ENCODE measurements at regions not wholly inside any gene's neighbourhood (a gene's known extent, or its start where the extent isn't known, plus 50 kb on each side); places are given as distances from the start of the nearest gene placed in this dataset.
"Not testable (repeated sequence)": the region's sequence is repeated elsewhere in the genome, so short reads cannot be mapped to it uniquely, and the experiment has no call there.

DNA sequence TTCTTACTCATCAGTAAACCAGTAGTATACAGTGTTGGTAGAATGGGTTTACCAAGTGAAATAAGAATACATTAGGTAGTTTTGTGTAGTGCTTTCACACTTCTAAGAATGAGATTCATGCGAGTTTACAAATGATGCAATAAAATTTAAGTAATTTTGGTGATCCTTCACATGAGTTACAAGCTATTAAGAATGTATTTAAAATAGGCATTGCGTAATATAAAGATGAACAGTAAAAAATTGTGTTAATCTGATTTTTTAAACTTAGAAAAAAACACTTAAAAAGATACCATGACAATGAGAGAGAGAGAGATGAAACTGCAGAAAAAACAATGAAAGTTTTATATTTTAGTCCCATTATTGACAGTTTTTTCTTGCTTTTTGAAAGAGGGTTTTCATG is 570.5 kb downstream of the SLITRK6 start:
- no peak for DNase-seq (ENCODE audit: low read depth in 2 of 2)

DNA sequence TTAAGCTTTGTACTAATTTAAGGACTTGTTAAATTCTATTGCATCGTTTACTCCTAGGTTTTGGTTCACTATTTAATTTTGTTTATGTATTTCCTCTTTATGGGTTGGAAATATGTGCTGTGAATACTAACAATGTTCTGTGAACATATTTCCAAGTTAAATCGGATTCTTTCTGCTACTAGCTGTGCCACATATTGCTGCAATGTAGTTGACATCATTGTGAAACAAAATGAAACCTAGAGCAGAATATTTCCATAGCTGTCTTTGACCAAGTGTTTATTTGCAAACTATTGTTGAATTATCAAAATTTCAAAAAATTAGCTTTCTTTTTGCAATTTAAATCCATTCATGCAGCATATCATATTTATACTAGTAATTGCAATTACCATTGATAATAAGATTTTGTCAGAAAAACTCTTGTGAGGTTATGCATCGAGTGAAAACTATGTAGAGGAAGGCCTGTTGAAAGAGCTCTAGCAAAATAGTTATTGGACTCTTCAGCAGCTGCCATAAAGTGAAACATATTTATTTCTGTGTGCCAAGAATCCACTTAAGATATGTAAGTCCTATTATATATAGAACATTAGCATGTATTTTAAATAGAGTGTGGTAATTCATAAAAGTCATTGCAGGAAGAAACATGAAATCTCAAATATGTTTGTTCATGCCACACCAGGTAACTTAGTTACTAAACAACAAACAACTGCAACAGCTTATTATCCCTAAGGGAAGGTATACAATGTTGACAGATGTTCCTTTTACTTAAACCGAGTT is 575.1 kb downstream of the SLITRK6 start:
- DNase-seq (ENCODE audit: low read depth in 2 of 2) = no peak

DNA sequence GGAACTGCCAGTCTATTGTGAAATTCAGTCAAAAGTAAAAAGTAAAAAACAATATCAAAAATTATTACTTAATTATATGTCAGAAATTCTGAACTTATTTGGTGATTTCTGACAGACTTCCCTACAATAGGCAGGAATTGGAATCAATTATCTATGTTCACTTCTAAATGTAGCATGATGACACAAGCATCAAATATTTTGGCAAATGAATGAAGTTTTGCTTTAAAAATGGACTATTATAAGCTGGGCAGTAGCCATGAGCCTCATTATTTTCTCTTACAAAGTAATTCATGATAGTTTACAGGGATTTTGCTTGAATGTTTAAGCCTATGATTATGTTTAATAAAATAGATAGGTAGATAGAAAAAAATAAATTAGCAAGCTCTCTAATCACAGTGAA is 582.6 kb downstream of the SLITRK6 start:
- no peak for DNase-seq (ENCODE audit: low read depth in 2 of 2)

DNA sequence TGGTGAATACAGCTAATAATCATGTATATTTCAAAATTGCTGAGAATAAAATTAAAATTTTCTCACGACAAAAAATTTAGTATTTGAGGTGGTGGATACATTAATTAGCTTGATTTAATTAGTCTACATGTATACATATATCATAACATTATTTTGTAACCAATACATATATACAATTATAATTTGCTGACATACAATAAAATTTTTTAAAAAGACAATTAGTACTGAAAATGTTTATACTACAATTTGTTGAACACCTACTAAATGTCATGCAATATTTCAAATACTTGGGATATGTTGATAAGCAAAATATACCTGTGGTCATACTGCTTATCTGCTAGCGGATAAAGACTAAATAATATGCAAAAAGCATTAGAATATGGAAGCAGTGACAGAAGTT is 586.5 kb downstream of the SLITRK6 start:
- no peak for DNase-seq (ENCODE audit: low read depth in 2 of 2)

DNA sequence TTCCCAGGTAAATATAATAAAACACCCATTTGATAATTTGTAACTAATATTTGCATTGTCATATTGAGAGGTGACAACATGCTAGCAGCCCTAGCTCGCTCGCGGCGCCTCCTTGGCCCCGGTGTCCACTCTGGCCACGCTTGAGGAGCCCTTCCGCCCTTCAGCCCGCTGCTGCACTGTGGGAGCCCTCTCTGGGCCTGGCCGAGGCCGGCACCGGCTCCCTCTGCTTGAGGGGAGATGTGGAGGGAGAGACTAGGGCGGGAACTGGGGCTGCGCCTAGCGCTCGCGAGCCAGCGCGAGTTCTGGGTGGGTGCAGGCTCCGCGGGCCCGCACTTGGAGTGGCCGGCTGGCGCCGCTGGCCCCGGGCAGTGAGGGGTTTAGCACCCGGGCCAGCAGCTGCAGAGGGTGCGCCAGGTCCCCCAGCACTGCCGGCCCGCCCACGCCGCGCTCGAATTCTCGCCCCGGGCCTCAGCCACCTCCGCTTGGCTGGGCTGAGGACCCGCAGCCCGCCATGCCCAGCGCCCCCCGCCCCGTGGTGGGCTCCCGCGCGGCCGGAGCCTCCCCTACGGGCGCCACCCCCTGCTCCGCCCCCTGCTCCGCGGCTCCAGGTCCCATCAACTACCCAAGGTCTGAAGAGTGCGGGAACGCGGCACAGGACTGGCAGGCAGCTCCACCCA is 594.4 kb downstream of the SLITRK6 start:
- no peak for DNase-seq (ENCODE audit: low read depth in 2 of 2)

DNA sequence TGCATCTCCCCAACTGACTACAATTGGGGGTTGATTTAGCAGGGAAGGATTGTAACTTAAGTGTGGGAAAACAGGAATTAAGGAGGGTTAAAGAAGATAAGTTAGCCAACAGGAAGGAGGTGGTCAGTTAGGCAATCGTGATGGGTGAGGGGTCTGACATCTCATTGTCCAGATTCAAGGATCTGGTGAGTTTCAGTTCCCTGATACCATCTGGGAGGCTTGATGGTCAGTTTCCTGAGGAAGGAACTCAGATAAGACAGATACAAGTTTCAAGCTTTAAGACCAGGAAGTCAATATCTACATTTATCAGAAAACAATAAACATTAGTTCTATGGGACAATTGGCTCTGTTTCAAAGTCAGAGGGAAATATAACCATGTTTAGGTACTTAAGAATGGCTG is 601.8 kb downstream of the SLITRK6 start:
- no peak for DNase-seq (ENCODE audit: low read depth in 2 of 2)

DNA sequence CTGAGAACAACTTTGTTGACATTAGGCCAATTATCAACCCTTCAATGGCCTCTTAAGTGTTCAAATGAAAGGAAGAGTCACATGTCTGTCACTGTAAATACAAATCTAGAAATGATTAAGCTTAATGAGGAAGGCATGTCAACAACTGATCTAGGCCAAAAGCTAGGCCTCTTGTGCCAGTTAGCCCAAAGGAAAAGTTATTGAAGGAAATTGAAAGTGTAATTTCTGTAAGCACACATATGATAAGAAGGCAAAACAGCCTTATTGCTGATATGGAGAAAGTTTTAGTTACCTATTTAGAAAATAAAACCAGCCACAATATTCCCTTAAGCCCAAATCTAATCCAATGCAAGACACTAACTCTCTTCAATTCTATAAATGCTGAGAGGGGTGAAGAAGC is 604.7 kb downstream of the SLITRK6 start:
- no peak for DNase-seq (ENCODE audit: low read depth in 2 of 2)

DNA sequence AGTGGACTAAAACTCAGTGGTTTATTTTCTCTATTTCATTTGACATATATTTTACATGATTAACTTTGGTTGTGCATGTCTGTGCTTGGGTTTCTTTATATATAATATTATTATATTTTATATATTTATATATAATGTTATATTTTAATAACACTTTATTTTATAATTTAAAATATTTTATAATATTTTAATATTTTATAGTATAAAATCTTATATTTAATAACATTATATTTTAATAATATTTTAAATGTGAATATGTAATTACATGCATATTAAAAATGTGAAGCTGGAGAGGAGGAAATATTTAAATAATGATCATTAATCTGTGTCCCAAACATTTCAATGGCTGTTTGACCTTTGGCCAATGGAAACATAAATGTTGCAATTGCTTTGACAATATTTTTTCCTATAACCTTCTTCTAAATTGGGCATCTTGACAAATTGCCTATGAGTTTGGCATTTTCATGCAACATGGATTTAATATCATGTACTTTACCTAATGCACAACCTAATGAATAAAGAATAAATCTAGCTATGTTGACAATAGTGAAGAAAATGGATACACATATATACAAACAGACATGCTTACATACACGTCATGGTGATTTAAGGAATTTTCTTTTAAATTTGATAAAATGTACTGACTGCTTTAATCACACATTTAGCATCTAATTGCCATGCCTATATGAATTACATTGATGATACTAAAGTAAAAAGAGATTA is 607.1 kb downstream of the SLITRK6 start:
- no peak for DNase-seq (ENCODE audit: low read depth in 2 of 2)

DNA sequence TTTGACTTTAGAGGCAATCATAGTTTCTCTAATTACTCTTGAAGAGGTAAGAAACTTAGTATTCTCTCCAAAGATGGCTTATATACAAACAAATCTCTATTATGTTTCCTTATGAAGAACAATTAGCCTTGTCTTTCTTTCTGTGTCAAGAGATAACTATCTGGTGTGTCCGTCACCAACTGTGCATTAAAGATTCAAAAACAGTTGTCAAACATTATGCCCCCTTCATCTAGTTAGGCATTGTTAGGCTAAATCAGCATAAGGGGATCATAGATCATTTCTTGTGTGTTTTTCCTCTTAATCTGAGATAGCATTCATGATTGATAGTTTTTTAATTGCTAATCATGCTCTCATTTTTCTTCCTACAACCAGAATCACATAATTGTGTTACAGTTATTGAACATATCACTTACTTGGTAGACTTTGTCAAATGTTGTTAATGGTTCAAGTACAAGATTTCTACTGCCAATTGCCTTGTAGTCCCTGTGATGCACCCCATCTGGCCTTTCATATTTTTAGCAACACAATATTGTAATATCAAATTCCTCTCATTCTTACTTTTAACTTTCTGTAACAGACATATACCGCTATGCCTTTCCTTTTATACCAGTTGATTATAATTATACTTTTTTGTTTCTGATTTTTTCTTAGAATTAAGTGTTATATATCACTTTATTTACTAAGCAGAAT is 612.7 kb downstream of the SLITRK6 start:
- no peak for DNase-seq (ENCODE audit: low read depth in 2 of 2)

DNA sequence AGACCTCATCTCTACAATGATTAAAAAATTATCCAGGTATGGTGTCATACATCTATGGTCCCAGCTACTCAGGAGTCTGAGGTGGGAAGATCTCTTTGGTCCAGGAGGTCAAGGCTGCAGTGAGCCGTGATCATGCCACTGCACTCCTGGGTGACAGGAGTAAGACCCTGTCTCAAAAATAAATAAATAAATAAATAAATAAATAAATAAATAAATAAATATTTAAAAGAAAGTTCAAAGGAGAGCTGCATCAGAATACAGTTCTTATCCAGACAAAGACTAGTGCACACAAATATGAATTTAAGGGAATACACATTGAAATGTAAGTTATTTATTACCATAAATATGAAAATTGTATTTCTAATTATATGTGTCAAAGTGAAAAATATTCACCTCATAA is 624.9 kb downstream of the SLITRK6 start:
- no peak for DNase-seq (ENCODE audit: low read depth in 2 of 2)

DNA sequence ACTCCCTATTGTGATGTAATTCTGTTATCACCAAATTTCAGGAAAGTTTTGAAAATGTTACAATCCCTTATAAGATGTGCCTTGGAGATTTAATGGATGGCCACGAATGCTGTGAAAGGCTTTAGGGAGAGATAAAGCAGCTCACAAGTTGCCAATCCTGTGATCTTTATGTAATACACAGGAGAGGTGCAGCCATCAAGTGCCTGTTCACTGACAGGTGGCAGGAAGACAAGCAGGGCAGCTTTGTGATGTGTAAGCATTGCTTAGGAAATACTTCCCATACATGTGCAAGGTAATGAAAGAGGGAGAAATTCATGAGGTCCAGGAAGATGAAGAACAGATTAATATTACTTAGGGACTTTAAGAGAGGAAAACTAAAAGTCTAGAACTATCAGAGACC is 628.8 kb downstream of the SLITRK6 start:
- no peak for DNase-seq (ENCODE audit: low read depth in 2 of 2)

DNA sequence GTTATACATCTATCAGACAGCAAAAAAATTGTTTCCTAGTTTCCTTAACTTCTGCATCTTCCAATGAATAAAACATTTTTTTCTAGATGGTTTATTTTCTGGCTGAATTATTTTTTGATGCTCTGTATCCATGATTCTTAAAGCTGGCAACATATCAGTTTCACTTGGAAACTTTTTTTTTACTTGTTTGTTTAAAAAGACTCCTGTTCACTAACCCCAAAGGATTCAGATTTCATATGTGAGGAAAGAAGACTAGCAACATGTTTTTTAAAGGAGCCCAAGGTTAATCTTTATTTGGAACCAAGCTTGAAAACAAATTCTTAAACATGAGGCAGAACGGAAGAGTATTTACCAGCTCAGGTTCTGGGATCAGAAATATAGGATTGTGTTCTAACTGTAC is 632.3 kb downstream of the SLITRK6 start:
- DNase-seq (ENCODE audit: low read depth in 2 of 2) = no peak

DNA sequence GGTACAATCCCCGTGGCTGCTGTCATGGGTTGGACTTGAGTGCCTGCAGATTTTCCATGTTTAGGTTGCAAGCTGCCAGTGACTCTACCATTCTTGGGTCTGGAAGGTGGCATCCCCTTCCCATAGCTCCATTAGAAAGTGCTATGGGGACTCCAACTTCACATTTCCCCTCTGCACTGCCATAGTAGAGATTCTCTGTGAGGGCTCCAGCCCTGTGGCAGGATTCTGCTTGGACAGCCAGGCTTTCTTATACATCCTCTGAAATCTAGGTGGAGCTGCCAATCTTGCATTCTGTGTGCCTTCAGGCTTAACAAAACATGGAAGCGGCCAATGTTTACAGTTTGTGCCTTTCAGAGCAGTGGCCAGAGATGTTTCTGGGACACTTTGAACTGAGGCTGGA is 636.2 kb downstream of the SLITRK6 start:
- DNase-seq (ENCODE audit: low read depth in 2 of 2) = no peak

DNA sequence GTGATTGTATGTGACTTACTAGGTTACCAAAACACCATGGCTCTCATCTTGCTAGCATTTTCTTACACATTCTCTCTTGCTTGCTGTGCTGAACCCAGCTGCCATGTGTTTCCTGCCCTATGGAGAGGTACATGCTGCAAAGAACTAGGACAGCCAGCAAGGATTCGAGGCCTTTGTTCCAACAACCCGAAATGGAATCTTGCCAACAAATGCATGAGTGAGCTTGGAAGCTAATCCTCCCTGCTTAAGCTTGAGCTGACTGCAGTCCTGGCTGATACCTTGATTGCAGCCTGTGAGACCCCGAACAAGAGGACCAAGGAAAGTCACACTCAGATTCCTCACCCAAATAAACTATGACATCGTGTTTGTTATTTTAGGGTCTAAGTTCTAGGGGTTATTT is 651.2 kb downstream of the SLITRK6 start:
- DNase-seq (ENCODE audit: low read depth in 2 of 2) = no peak

DNA sequence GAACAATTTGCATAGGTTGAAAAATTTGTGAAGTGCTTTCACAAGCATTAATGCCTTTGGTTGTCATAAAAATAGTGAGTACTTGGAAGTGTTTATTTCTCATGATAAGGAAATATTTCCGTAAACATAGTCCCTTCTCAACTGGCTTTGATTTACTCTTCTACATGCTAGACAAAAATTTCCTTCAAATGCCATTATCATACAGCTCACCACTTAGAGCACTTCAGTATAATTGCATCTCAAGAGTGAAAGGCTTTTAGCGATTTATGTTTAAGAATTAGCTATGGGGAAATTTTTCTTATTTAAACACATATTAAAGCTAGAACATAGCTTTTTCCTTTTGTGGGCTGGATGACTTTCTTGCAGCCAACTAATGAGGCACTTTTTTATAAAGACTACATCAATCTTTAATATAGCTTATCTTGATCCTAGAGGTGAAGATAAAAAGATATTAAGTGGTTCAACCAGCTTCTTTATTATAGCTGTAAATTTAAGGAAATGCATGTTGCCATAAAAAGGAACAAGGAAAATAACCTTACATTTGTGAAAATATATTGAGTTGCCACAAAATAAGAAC is 656.8 kb downstream of the SLITRK6 start:
- no peak for DNase-seq (ENCODE audit: low read depth in 2 of 2)

DNA sequence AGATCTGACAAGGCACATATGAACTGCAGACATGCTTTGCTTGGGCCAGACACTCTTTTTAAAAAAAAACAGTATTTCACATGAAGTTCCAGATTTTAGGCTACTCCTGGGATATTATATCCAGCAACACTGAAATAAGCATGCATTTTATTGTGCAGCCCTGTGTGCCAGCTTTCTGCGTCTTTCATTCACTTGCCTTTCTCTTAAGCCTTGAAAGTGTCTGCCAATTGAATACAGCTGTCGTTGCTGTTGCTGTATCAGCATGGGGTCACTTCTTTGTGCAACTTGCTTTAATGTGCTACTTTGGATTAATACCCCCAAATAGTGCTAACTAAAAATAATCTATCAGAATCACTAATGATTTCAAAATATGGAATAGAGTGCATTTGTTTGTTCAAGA is 657.8 kb downstream of the SLITRK6 start:
- DNase-seq (ENCODE audit: low read depth in 2 of 2) = no peak

DNA sequence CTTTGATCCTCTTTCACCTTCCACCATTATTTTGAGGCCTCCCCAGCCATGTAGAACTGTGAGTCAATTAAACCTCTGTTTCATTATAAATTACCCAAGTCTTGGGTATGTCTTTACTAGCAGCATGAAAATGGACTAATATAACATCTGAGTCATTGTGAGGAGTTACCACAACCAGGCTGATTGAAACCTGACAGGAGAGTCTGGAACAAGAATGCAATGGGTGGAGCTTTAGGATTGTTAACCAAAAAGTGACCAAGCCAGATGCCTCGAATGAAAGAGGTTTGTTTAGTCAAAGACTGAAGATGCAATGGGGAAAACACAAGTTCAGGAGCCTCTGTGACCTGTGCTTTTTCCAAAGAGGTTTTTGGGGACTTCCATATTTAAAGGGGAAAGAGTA is 659.0 kb downstream of the SLITRK6 start:
- no peak for DNase-seq (ENCODE audit: low read depth in 2 of 2)

DNA sequence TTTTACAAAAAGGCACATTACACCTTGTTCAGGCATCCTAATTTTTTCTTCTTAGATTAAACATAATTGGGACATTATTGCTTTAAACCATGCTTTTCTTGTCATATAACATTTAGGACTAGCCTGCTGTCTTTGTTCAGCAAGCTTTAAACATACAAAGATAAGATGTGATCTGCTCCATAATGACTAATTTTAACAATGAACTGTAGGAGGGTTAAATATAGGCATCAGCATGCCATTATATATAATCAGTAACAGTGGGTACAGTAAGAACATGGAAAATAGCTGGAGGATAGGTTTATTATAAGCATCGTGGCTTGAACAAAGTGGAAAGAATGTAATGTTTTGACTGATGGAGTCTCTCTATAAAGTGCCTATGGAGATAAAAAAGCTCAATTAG is 661.7 kb downstream of the SLITRK6 start:
- DNase-seq (ENCODE audit: low read depth in 2 of 2) = no peak

DNA sequence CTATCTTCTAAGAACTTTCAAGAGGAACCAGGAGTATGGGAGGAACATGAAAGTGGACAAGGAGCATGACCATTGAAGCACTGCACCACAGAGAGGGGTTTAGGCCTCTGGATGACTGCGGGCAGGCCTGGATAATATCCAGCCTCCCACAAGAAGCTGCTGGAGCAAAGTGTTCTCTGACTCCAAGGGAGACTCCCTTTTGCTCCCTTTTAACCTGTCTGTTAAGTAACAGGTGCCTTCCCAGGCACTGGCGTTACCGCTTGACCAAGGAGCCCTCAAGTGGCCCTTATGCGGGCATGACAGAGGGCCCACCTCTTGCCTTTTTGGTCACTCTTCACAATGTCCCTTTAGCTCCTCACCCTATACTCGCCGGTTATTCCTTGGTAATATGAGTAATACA is 666.2 kb downstream of the SLITRK6 start:
- DNase-seq (ENCODE audit: low read depth in 2 of 2) = no peak

DNA sequence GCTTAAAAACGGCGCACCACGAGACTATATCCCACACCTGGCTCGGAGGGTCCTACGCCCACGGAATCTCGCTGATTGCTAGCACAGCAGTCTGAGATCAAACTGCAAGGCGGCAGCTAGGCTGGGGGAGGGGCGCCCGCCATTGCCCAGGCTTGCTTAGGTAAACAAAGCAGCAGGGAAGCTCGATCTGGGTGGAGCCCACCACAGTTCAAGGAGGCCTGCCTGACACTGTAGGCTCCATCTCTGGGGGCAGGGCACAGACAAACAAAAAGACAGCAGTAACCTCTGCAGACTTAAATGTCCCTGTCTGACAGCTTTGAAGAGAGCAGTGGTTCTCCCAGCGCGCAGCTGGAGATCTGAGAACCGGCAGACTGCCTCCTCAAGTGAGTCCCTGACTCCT is 675.7 kb downstream of the SLITRK6 start:
- DNase-seq (ENCODE audit: low read depth in 2 of 2) = not testable (repeated sequence)

DNA sequence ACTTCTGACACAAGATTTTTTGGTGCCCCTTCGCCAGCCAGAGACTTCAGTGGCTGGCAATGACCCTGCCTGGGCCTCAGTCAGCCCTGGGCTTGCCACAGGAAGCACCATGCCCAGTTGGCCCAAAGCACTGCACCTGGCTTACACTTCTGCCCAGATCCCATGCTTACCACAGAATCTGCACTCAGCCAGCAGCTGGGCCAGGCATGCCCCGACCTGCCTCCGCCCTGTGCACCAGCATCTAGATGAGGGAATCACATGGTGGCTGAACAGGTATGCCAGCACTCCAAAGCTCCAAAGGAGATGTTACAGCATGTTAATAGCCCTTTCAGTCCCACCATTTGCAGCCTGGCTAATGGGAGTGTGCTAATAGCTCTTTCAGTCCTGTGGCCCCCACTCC is 690.9 kb downstream of the SLITRK6 start:
- no peak for DNase-seq (ENCODE audit: low read depth in 2 of 2)

DNA sequence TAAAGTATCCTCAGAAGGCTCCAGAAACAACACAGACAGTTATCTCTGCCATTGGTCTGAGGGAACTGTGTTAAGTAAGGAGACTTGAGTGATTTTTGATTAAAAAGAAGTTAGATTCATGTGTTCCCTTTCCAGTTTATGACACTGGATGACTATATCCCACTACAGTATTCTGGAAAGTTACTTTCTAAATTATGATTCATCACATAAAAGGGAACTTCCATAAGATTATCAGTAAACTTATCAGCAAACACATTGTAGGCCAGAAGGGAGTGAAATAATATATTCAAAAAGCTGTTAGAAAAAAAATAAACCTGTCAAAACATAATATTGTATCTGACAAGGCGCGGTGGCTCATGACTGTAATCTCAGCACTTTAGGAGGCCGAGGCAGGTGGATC is 700.0 kb downstream of the SLITRK6 start:
- no peak for DNase-seq (ENCODE audit: low read depth in 2 of 2)
